ENCODE measurements at regions not wholly inside any gene's neighbourhood (a gene's known extent, or its start where the extent isn't known, plus 50 kb on each side); places are given as distances from the start of the nearest gene placed in this dataset.

DNA sequence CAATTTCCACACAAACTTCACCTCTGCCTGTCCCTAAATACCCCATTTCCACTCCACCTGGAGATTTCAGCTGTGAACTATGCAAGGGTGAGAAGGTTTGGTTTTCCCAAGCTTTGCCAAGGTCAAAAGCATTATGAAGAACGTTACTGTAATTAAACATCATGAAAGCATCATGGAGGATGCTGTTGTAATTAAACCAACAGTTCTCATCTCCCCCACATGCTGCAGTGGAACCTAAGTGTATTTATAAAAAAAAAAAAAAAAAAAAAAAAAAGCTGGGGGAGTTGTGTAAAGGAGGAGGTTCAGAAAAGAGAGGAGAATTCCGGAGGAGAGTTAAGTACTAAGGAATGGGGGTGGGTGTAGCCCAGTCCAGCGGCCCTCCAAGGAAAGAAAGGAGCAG lies 474.9 kb upstream of the JARID2 start:
- Histone ChIP-seq H2AFZ (ENCODE audit: low read length) (no peak overlapping the region), H3K9me3 (ENCODE audit: control insufficient read depth, insufficient read depth, low read depth, low read length) (no peaks in the 10 kb centered on the region), H4K20me1 (ENCODE audit: control insufficient read depth, extremely low read depth, insufficient read depth, low read length) (no peaks in the 10 kb centered on the region), H3K79me2 (ENCODE audit: control insufficient read depth, insufficient read depth, low read length) (no peaks in the 10 kb centered on the region), H3K4me2 (ENCODE audit: extremely low read depth, insufficient read depth, low read length) (peak overlapping the region; percentile 8), H3K4me1 (ENCODE audit: control insufficient read depth, extremely low read depth, insufficient read depth, low read length) (peaks cover 12% of the 10 kb centered on the region), H3K27ac (ENCODE audit: insufficient read depth, low read length) (peak overlapping the region; percentile 85), H3K9ac (ENCODE audit: insufficient read depth, low read length) (no peak overlapping the region), H3K27me3 (ENCODE audit: control insufficient read depth, insufficient read depth, low read length) (no peaks in the 10 kb centered on the region), H3K36me3 (ENCODE audit: control insufficient read depth, insufficient read depth, low read length) (no peaks in the 10 kb centered on the region), H3K4me3 (replicated peaks in 1 of 4; ENCODE audit: control extremely low read depth in 1 of 4, insufficient read depth in 1 of 4, low read depth in 3 of 4, low read length in 4 of 4) (no peak overlapping the region)
- DNase-seq (ENCODE audit: low read depth in 2 of 2): no peak
- TF ChIP-seq EZH2 (IDR thresholded peaks at IDR 0.05; ENCODE audit: low read length, missing control alignments): no peak
- TF ChIP-seq, protein P1, sequence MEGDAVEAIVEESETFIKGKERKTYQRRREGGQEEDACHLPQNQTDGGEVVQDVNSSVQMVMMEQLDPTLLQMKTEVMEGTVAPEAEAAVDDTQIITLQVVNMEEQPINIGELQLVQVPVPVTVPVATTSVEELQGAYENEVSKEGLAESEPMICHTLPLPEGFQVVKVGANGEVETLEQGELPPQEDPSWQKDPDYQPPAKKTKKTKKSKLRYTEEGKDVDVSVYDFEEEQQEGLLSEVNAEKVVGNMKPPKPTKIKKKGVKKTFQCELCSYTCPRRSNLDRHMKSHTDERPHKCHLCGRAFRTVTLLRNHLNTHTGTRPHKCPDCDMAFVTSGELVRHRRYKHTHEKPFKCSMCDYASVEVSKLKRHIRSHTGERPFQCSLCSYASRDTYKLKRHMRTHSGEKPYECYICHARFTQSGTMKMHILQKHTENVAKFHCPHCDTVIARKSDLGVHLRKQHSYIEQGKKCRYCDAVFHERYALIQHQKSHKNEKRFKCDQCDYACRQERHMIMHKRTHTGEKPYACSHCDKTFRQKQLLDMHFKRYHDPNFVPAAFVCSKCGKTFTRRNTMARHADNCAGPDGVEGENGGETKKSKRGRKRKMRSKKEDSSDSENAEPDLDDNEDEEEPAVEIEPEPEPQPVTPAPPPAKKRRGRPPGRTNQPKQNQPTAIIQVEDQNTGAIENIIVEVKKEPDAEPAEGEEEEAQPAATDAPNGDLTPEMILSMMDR (conservative IDR thresholded peaks at IDR 0.05 in 1 of 2, IDR thresholded peaks at IDR 0.05 in 1 of 2; ENCODE audit: low read depth in 1 of 2, low read length in 2 of 2): no peak

DNA sequence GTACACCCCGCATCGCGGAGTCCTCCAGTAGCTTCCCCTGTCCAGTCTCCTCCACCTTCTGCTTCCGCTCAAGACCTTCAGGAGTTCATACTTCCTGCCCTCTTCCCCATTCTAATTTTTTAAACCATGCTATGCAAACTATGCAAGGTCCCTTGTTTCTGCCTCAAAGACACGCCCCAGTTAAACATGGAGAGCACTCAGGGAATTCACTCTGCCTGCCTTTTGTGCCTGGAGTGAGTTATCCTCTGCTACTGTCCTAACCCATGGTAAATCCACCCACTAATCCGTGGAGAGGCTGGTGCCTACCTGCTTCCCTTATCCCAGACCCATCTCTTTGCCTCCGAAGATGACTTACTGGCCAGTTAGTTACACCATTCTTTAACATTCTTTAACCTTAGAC lies 473.7 kb upstream of the JARID2 start:
- no peak overlapping the region for H2AFZ ChIP-seq (ENCODE audit: low read length)
- no peak overlapping the region for H3K9ac ChIP-seq (ENCODE audit: insufficient read depth, low read length)
- H3K4me2 ChIP-seq (ENCODE audit: extremely low read depth, insufficient read depth, low read length): no peak overlapping the region
- H3K4me3 ChIP-seq (replicated peaks in 1 of 4; ENCODE audit: control extremely low read depth in 1 of 4, insufficient read depth in 1 of 4, low read depth in 3 of 4, low read length in 4 of 4): no peak overlapping the region
- no peaks in the 10 kb centered on the region for H3K27me3 ChIP-seq (ENCODE audit: control insufficient read depth, insufficient read depth, low read length)
- H4K20me1 ChIP-seq (ENCODE audit: control insufficient read depth, extremely low read depth, insufficient read depth, low read length): no peaks in the 10 kb centered on the region
- no peaks in the 10 kb centered on the region for H3K36me3 ChIP-seq (ENCODE audit: control insufficient read depth, insufficient read depth, low read length)
- H3K9me3 ChIP-seq (ENCODE audit: control insufficient read depth, insufficient read depth, low read depth, low read length): no peaks in the 10 kb centered on the region
- no peak for TF ChIP-seq EZH2 (IDR thresholded peaks at IDR 0.05; ENCODE audit: low read length, missing control alignments)
- TF ChIP-seq, protein P1 (conservative IDR thresholded peaks at IDR 0.05 in 1 of 2, IDR thresholded peaks at IDR 0.05 in 1 of 2; ENCODE audit: low read depth in 1 of 2, low read length in 2 of 2): no peak
- H3K27ac ChIP-seq (ENCODE audit: insufficient read depth, low read length): no peak overlapping the region
- no peak for DNase-seq (ENCODE audit: low read depth in 2 of 2)
- peaks cover 12% of the 10 kb centered on the region for H3K4me1 ChIP-seq (ENCODE audit: control insufficient read depth, extremely low read depth, insufficient read depth, low read length)
- H3K79me2 ChIP-seq (ENCODE audit: control insufficient read depth, insufficient read depth, low read length): no peaks in the 10 kb centered on the region

DNA sequence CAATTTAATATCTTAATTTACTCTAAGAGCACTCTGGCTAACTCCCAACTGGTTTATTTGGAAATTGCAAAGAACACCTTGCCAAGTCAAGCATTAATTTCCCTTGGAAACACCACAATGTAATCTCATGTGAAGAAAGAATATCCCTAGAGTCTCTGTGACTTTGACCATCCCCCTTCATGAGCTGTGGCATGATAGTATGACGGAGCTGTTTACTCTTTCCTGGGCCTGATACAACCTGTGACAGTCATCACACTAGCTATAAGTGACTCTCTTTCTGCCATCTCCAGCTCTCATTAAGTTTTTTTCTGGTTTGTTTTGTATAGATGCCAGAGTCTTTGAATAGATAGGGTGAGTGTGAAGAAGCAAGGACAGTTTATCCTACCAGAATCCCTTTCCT lies 470.3 kb upstream of the JARID2 start:
- Histone ChIP-seq H3K4me3 (replicated peaks in 1 of 4; ENCODE audit: control extremely low read depth in 1 of 4, insufficient read depth in 1 of 4, low read depth in 3 of 4, low read length in 4 of 4) (no peak overlapping the region), H3K9me3 (ENCODE audit: control insufficient read depth, insufficient read depth, low read depth, low read length) (no peaks in the 10 kb centered on the region), H3K79me2 (ENCODE audit: control insufficient read depth, insufficient read depth, low read length) (no peaks in the 10 kb centered on the region)

More for the DNA sequence above, 470.3 kb upstream of the JARID2 start:
- no peak for DNase-seq (ENCODE audit: low read depth in 2 of 2)
- Histone ChIP-seq H3K27me3 (ENCODE audit: control insufficient read depth, insufficient read depth, low read length) (no peaks in the 10 kb centered on the region), H2AFZ (ENCODE audit: low read length) (no peak overlapping the region), H3K36me3 (ENCODE audit: control insufficient read depth, insufficient read depth, low read length) (no peaks in the 10 kb centered on the region), H3K9ac (ENCODE audit: insufficient read depth, low read length) (no peak overlapping the region), H3K27ac (ENCODE audit: insufficient read depth, low read length) (no peak overlapping the region), H3K4me1 (ENCODE audit: control insufficient read depth, extremely low read depth, insufficient read depth, low read length) (peaks cover 5% of the 10 kb centered on the region), H4K20me1 (ENCODE audit: control insufficient read depth, extremely low read depth, insufficient read depth, low read length) (no peaks in the 10 kb centered on the region), H3K4me2 (ENCODE audit: extremely low read depth, insufficient read depth, low read length) (no peak overlapping the region)
- TF ChIP-seq EZH2 (IDR thresholded peaks at IDR 0.05; ENCODE audit: low read length, missing control alignments): no peak
